GM12892 (cell line): ENCODE measurements at regions not wholly inside any gene's neighbourhood (a gene's known extent, or its start where the extent isn't known, plus 50 kb on each side); places are given as distances from the start of the nearest gene placed in this dataset.

Experiments used
- POLR2A ChIP-seq: IDR thresholded peaks from 2 replicates; pipeline ENCODE4 v1.6.1; 2011; ENCODE audit warnings: low read depth, low read length, control low read depth
- POLR2AphosphoS5 ChIP-seq: IDR thresholded peaks from 2 replicates; pipeline ENCODE4 v1.6.1; 2011; ENCODE audit warnings: low read depth, low read length, control low read depth
- TAF1 ChIP-seq: IDR thresholded peaks from 2 replicates; pipeline ENCODE4 v1.6.1; 2011; ENCODE audit warnings: low read depth, mild to moderate bottlenecking, control low read depth, low read length, borderline replicate concordance

DNA sequence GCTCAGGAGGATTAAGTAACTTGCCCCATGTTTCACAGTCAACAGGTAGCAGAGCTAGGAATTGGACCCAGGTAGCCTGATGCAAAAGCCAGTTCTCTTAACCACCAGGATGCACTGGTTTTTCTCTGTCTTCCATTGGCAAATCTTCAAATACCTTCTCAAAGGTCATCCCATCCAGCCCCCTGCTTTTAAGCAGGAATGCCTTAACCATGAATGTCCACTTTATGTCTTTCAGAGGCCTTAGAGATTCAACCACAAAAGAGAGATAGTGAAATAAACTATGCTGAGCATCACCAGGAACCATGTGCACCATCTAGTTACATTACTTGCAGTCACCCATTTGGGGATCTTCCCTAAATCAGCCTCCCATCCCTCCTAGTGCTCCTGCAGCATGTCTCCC, 94.3 kb downstream of the C17orf67 start:
- TF ChIP-seq POLR2A (no peak), TAF1 (no peak), POLR2AphosphoS5 (no peak)
